Right forelimb (tissue), 1 donor: ENCODE measurements at regions not wholly inside any gene's neighbourhood (a gene's known extent, or its start where the extent isn't known, plus 50 kb on each side); places are given as distances from the start of the nearest gene placed in this dataset.
"Not testable (repeated sequence)": the region's sequence is repeated elsewhere in the genome, so short reads cannot be mapped to it uniquely, and the experiment has no call there.

Experiments used
- DNase-seq: peaks from one replicate; pipeline ENCODE4 v3.0.0-alpha.2; 2018

DNA sequence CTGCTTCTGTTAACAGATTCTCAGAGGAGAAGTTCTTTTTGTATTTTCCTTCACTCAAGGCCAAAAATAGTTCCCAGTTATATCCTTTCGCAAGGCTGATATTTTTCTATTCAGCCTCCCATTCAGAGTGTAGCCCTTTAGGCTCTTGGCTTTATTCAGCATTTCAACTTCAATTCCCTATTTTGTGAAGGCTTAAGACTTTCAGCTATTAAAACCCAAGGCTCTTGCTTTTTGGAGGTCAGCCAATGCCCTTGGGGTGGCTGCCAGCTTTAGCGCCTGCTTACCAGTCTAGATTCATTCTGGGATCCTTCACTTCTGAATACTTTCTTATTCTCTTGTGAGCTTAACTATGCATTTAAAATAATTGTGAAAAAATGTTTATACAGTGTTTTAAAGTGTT, 57.3 kb upstream of the ADGRA3 start:
- DNase-seq = peak; percentile 77

DNA sequence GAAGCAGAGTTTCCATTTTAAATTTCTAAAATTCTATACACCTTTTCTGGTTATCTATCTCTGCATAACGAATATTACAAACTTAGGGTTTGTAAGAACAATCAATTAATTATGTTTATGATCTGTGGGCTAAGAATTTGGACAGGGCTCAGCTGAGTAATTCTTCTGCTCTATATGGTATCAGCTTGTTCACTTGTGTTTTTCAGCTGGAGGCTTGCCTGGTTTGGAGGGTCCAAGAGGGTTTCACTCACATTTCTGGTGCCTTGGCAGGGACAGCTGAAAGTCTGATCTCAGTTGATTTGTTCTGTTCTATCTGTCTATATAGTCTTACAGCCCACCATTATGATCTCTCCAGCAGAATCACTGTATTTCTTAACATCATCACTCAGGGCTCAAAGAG, 57.8 kb upstream of the ADGRA3 start:
- DNase-seq = no peak

DNA sequence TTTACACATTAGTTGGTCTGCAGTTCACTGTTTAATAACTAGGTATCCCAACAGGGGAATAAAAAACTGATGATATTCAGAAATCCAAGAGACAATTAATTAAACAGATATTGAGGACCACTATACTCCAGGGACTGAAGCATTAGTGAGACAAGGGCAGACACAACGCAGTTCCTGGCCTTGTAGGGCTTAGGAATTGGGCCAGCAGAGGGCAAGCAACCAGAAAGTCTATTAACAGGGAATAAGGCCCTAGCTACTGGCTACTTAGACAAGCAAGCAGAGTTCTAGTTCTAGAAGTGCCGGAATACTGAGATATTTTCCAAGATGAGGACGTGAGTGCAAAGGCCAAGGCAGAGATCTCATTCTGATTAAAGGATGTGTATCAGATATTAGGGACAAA, 58.6 kb upstream of the ADGRA3 start:
- DNase-seq = no peak

DNA sequence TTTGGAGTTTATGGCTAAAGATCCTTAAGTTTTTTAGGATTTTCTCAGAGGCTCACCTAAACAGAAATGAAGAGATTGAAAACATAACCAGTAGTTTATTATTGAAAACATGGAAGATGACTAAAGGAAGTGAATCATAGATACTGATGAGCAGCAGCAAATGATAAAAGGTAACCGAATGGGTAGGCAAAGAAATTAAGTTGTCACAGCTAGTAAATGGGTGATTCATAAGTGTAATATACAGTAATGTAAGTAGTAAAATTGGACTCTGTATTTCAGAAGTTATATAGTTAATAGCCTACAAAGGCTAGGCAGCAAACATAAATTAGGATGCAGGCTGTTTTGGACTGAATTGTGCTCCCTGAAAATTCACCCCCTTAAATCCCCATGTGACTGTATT, 59.0 kb upstream of the ADGRA3 start:
- no peak for DNase-seq

DNA sequence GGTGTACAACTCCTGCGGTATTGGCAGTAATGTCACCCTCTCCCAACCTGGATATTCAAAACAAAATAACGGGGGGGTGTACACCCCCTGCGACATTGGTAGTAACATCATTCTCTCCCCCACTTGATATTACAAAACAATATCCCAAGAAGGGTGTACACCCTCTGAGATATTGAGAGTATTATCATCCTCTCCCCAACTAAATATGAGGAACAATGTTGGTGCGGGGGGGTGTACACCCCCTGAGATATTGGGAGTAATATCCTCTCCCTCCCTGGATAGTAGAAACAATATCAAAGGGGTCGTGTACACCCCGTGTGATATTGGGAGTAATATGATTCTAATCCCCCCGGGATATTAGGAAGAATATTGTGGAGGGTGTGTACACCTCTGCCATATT, 71.4 kb upstream of the ADGRA3 start:
- no peak for DNase-seq

DNA sequence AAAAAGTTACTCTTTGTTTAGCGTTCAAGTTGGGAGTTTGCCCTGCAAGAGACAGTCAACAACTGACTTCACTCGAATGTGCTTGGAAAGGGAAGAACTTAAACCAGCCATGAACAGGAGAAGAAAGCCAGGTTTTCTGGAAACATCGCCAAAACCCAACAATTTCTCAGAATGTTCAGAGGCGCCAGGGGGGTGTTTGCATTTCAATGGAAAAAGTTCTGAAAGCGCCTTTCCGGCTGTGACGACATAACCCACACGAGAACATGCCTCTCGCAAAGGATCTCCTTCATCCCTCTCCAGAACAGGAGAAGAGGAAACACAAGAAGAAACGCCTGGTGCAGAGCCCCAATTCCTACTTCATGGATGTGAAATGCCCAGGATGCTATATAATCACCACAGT, 78.1 kb upstream of the ADGRA3 start:
- DNase-seq = peak; percentile 48

DNA sequence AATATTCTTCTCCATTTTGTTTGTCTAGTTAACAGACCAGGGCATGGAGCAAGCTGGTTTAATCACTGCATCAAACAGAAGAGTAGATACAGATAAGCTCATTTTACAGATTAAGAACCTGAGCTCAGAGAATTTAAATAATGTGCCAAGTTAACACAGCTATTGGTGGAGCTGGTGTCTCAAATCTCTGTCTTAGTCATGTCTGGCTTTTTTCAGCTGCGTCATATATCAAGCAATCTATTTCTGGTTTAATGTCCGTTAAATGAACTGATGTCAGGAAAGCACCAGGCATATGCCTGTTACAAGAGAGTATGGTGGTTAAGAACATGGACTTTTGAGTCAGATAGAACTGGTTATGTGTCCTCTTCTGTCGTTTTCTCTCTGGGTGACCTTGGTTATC, 79.8 kb upstream of the ADGRA3 start:
- DNase-seq = no peak

DNA sequence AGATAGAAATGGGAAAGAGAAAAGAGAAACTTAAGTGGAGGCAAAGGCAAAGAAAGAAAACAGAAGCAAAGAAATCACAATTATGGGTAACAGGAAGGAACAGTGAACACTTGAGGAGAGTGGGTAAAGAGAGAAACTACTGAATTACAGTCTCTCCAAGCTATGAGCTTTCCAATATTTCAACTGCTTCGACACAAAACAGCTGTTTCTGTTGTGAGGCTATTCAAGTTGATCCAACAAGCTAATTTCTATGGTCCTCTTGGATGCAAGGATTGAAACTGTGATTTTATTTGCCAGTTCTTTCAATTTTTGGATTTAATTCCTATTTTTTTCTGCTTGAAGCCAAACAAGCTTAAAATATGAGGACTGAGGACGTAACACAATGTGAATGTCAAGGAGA, 80.5 kb upstream of the ADGRA3 start:
- DNase-seq = no peak

DNA sequence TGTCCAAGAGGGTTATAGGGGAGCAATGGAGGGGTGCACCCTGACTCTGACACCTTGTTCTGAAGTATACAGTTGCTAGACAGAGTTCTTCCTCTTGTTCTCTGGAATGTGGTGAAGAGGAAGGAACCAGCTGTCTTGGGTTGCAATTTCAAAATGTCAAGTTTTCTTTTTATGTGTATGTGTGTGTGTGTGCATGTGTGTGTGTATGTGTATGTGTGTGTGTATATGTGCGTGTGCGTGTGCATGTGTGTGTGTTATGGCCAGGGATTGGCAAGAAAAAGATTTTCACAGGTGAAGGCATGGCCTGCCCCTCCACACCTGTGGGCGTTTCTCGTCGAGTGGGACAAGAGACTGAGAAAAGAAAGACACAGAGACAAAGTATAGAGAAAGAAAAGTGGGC, 81.6 kb upstream of the ADGRA3 start:
- no peak for DNase-seq

DNA sequence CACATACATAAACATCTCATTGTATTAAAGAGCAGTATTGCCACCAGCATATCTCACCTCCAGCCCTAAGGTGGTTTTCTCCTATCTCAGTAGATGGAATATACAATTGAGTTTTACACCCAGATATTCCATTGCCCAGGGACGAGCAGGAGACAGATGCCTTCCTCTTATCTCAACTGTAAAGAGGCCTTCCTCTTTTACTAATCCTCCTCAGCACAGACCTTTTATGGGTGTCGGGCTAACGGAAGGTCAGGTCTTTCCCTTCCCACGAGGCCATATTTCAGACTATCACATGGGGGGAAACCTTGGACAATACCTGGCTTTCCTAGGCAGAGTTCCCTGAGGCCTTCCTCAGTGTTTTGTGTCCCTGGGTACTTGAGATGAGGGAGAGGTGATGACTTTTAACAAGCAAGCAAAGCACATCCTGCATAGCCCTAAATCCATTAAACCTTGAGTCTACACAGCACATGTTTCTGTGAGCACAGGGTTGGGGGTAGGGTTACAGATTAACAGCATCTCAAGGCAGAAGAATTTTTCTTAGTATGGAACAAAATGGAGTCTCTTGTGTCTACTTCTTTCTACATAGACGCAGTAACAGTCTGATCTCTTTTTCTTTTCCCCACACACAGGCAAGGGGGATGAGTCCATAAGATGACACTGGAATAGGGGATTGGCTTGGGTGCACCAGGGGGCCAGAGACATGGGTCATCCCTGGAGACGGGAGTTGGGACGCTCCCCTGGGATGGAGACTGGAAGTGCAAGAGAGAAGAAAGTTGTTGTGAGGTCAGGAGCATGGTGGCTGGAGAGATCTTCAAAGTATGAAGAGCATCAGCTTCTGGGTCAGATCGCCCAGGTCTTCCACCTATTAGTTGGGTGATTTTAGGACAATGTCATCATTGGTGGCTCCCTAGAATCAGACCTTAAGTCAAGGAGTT, 82.5 kb upstream of the ADGRA3 start:
- DNase-seq = not testable (repeated sequence)

DNA sequence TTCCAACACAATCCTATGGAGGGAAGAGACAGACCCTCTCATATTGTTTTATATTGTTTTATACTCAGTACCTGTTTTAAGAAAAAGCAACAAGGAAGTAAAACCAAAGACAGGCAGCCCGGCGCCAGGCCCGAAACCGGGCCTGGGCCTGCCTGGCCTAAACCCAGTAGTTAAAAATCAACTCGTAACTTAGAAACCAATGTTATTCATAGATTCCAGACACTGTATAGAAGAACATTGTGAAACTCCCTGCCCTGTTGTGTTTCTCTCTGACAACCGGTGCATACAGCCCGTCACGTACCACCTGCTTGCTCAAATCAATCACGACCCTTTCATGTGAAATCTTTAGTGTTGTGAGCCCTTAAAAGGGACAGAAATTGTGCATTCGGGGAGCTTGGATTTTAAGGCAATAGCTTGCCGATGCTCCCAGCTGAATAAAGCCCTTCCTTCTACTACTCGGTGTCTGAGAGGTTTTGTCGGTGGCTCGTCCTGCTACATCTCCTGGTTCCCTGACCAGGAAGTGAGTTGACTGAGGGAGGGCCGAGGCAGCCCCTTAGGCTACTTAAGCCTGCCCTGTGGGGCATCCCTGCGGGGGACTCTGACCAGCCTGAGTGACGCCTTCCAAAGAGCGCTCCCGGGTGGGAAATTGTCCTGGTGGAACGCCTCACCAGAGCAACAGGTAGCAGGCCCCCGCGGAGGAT, 83.5 kb upstream of the ADGRA3 start:
- not testable (repeated sequence) for DNase-seq

DNA sequence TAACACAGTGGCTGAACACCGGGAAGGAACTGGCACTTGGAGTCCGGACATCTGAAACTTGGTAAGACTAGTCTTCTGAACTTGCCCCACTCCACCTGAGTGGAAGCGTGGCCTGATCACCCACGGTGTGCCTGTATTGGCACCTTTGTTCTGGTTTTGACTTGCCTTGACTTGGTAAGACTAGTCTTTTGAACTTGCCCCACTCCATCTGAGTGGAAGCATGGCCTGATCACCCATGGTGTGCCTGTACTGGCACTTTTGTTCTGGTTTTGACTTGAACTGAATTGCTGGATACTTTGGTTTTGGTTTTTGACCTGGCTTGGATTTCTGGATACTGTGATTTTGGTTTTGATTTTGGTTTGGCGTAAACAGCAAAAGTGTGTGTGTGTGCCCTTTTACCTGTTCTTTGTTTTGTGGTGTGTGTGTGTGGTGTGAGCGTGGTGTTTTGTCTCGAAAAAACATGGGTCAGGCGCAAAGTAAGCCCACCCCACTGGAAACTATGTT, 84.1 kb upstream of the ADGRA3 start:
- not testable (repeated sequence) for DNase-seq

DNA sequence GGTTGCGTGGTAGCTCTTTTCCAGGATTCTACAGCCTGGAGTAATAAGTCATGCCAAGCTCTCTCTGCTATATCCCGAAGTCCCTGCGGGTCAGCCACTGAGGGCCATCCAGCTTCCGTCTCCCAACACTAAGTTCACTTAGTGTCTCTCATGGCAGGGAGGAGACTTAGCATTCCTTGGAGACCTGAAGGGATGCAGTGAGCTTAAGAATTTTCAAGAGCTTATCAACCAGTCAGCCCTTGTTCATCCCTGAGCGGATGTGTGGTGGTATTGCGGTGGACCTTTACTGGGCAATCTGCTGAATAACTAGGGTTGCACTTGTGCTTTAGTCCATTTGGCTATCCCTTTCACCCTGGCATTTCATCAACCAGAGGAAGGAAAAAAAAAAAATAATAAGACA, 85.8 kb upstream of the ADGRA3 start:
- not testable (repeated sequence) for DNase-seq

DNA sequence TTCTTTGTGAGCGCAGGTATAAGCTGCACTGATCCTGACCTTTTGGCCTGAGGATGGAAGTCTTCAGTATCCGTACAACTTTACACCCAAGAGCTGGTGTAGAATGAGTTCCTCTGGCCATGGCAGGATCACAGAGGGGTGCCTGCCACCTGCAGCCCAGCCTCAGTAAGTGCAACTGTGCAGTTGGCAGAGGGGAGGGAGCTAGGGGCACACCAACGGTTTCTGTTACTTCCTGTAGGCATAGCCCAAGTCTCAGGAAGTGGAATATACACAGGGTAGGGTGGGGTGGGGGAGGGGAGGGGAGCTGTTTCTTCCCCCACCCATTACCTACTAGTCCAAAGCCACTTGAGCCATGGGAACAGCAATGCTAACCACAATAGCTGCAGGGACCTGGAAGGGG, 85.4 kb upstream of the GBA3 start:
- no peak for DNase-seq

DNA sequence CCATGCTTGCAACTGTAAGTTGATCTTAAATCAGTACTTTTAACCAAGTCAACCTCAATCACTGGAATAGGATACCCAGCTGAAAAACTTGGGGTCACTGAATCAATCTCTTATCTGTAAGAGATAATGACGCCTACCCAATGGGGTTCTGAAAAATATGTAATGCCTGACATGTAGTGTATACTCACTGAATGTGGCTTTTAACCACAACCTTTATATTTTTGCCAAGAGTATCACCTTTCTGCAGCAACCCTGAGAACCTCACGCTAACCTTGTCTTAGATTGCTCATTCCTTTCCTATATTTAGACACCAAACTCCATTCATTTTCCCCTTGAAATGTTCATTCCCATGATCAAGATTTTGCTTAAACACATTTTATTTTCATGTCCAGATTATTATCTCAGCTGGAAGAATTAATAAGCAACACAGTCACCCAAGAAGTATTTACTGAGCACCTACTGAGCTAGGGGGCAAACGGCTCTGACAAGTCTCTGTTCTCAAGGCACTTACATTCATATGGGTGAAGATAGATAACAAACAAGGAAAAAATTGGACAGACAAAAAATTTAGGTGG, 82.7 kb upstream of the GBA3 start:
- DNase-seq = not testable (repeated sequence)

DNA sequence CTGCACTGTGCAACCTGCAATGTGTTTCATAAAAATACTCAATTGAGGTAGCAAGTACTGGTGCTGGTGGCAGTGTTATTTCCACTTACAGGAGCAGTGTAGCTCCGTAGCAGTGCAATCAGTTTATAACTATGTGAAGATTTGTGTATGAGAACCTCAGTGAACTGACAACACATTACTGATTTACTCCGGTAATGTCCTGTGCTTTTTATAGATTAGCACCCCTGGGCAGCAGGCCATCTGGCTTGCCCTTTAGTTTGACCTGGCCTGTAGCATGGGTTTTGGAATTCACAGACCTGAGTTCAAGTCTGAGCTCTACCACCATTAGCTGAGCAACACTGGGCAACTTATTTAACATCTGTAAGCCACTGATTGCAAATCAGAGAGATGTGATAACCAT, 78.6 kb upstream of the GBA3 start:
- no peak for DNase-seq

DNA sequence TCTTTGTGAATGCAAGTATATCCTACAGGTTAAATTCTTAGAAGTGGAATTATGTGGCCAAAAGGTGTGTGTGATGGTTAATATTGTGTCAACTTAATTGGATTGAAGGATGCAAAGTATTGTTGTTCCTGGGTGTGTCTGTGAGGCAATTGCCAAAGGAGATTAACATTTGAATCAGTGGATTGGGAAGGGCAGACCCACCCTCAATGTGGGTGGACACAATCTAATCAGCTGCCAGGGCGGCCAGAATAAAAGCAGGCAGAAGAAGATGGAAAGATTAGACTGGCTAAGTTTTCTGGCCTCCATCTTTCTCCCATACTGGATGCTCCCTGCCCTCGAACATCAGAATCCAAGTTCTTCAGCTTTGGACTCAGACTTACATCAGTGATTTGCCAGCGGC, 76.2 kb upstream of the GBA3 start:
- DNase-seq = no peak

DNA sequence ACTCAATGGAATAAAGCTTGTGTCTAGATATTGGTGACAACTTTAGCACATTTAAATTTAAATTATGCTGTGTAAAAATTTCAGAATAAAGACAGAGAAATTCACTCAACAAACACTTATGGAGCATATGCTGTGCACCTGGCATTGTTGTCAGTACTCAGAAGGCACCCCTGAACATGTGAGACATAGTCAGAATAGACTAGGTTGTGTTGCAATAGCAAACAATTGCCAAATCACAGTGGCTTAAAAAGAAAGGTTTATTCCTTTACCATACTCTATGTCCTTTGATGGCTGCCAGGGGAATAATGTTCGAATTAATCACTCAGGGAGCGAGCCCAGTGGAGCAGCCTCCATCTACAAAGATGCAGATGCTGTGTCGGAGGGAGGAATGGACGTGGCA, 72.6 kb upstream of the GBA3 start:
- not testable (repeated sequence) for DNase-seq

DNA sequence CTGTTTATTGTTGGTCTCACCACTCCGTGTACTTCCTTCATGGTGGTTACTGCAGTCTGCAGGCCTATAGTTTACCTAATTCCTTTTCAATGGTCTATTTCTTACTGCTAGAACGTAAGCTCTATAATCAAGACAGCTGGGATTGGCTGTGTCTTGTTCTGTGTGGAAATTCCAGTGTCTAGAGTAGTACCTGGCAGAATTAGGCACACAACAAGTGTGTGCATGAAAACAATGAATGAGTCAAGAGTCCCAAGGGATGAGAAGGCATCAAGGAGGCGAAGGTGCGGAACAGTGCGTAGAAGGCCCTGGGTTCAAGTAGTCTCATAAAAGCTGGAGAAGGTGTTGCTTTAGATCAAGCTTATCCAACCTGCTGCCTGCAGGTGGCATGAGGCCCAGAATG, 70.8 kb upstream of the GBA3 start:
- not testable (repeated sequence) for DNase-seq

DNA sequence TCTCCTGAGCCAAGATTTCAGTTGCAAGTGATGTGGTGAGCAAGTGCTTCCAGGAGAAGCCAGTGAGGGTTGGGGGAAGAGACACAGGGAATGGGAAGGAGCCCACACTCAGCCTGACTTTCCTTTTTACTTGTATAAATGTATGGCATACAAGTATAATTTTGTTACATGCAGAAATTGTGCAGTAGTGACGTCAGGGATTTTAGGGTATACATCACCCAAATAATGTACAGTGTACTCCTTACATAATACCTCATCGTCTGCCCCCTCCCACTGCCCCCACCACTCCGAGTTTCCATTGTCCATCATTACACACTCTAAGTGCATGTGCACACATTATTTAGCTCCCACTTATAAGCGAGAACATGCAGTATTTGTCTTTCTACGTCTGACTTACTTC, 68.7 kb upstream of the GBA3 start:
- not testable (repeated sequence) for DNase-seq

DNA sequence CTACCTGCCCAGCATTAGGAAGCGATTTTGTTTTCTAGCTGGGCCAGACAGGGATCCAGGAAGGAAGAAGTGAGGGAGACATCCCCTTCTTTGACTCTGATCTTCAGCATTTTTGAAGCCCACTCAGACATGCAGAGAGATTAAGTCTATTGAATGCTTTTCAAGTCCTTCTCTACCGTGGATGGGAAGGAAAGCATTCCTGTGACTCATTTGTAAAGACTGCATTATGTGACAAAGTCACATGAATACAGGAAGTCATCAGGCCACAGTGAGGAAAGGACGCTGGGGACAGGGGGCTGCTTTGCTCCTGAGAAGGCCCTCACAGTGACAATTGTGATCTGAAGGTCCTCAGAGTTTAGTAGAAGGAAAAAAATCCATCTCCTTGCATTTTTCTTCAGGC, 67.4 kb upstream of the GBA3 start:
- DNase-seq = no peak

DNA sequence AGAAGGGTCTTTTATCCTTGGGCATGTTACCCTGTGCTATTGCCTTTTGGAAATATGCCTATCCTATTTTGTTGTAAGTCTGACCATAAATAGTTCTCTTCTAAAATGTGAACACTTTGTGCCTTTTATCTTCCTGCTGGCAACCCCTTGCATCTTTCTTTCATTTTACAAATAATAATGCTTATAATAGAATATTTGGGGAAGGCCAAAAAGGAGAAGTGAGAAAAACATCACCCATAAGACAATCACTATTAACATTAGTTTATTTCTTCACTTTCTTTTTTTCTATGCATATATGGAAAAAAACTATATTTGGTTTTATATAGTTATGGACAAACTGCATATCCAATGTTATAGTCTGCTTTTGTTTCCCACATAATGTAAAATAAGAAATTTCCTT, 64.9 kb upstream of the GBA3 start:
- not testable (repeated sequence) for DNase-seq

DNA sequence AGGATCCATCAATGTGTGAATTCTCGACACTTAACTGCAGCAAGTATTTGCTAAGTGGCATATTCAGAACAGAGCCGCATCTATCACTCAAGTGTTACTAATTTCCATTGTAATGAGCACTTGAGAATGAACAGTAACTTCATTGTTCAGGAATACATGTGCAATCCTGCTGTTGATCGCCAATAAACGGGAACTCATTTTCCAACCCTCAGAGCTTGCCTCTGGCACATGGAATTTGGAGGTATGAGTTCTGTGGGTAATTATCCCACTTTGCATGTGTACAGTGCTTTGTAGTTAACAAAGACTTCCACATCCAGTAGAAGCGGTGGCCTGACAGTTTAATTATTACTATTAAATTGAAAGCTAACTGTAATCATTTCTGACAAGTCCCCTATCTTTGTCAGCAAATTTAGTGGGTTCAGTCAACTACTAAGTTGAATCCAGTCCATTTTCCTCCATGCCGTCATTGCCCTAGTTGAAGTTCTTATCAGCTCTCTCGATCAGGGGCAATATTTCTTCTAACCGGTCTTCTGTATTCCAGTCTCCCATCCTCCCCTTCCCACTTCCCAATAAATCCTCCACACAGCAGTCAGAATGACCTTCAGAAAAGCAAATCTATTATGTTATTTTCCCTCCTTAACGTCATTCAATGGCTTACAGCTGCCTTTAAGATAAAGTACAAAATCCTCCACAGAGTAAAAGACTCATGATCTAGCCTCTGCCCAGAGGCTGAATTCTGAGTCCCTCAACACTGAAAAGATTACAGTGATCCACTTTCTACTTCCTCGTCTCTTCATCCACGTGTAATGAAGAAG, 62.4 kb upstream of the GBA3 start:
- not testable (repeated sequence) for DNase-seq
